ENCODE measurements at regions not wholly inside any gene's neighbourhood (a gene's known extent, or its start where the extent isn't known, plus 50 kb on each side); places are given as distances from the start of the nearest gene placed in this dataset.
A peak's percentile ranks its signal among the peaks of the same experiment; 100 is the strongest.

- TF ChIP-seq CTCF (IDR thresholded peaks at IDR 0.05), result no peak
- 30 to 32% methylated on average over 2 of the region's 2 CpGs for WGBS, 2 donors
- Histone ChIP-seq H3K36me3 (no peaks in the 10 kb centered on the region), H3K4me3 (no peak overlapping the region), H3K27me3 (peaks cover 0 to 15% (median 4%) of the 10 kb centered on the region in 7 donors), H3K27ac (peak overlapping the region in 2 of 10 donors; percentile 80 to 88), H3K4me1 (peaks cover 0 to 38% (median 11%) of the 10 kb centered on the region in 9 donors), H3K9me3 (no peaks in the 10 kb centered on the region)
- no peak for DNase-seq
- intact Hi-C loops (cut with DNase I), result loop anchor here in 2 of 10 donors (10.0 kb wide), 2 partner anchors 455 to 465 kb away; partner anchors contain the start of gene NR4A3 (in 1 of the 2)
- no peak for ATAC-seq
Observed at GRCh38 chr9:99360026-99360425, 137.9 kb downstream of the SEC61B start.

GRCh38 chr9:99361817-99362216 is 139.7 kb downstream of the SEC61B start:
- H3K4me1 ChIP-seq, result peaks cover 0 to 26% (median 8%) of the 10 kb centered on the region in 9 donors
- no peak overlapping the region for H3K27ac ChIP-seq
- no peak for TF ChIP-seq CTCF (IDR thresholded peaks at IDR 0.05)
- H3K4me3 ChIP-seq, result no peak overlapping the region
- DNase-seq, result no peak
- intact Hi-C loops (cut with DNase I), result loop anchor here in 2 of 10 donors (10.0 kb wide), 2 partner anchors 453 to 463 kb away; partner anchors contain the start of gene NR4A3 (in 1 of the 2)
- 26 to 35% methylated on average over 8 of the region's 8 CpGs for WGBS, 2 donors
- H3K27me3 ChIP-seq, result peaks cover 0 to 15% (median 4%) of the 10 kb centered on the region in 7 donors
- no peaks in the 10 kb centered on the region for H3K36me3 ChIP-seq
- ATAC-seq, result no peak
- H3K9me3 ChIP-seq, result no peaks in the 10 kb centered on the region

GRCh38 chr9:99362321-99362720 is 140.2 kb downstream of the SEC61B start:
- DNase-seq, result no peak
- TF ChIP-seq CTCF (IDR thresholded peaks at IDR 0.05), result no peak
- Histone ChIP-seq H3K9me3 (no peaks in the 10 kb centered on the region), H3K4me3 (no peak overlapping the region), H3K27me3 (peaks cover 0 to 15% (median 4%) of the 10 kb centered on the region in 7 donors), H3K36me3 (no peaks in the 10 kb centered on the region), H3K4me1 (peaks cover 0 to 23% (median 10%) of the 10 kb centered on the region in 9 donors), H3K27ac (no peak overlapping the region)
- no peak for ATAC-seq
- intact Hi-C loops (cut with DNase I), result loop anchor here in 2 of 10 donors (10.0 kb wide), 2 partner anchors 452 to 462 kb away; partner anchors contain the start of gene NR4A3 (in 1 of the 2)

- Histone ChIP-seq H3K27ac (no peak overlapping the region), H3K36me3 (no peaks in the 10 kb centered on the region), H3K27me3 (peaks cover 0 to 15% (median 4%) of the 10 kb centered on the region in 7 donors), H3K4me3 (no peak overlapping the region), H3K4me1 (peaks cover 0 to 26% (median 13%) of the 10 kb centered on the region in 9 donors), H3K9me3 (no peaks in the 10 kb centered on the region)
- no peak for DNase-seq
- TF ChIP-seq CTCF (IDR thresholded peaks at IDR 0.05), result no peak
- intact Hi-C loops (cut with DNase I), result loop anchor here in 2 of 10 donors (10.0 kb wide), 2 partner anchors 451 to 461 kb away; partner anchors contain the start of gene NR4A3 (in 1 of the 2)
- no peak for ATAC-seq
- WGBS, 2 donors, result 82 to 83% methylated on average over 3 of the region's 3 CpGs
Observed at GRCh38 chr9:99363509-99363908, 141.4 kb downstream of the SEC61B start.
